ENCODE measurements at regions not wholly inside any gene's neighbourhood (a gene's known extent, or its start where the extent isn't known, plus 50 kb on each side); places are given as distances from the start of the nearest gene placed in this dataset.

GRCh38 chr3:193754719-193755118 lies 161.7 kb downstream of the OPA1 start:
- Histone ChIP-seq H3K27ac (no peak overlapping the region), H3K36me3 (no peaks in the 10 kb centered on the region), H3K4me1 (no peaks in the 10 kb centered on the region), H3K4me3 (no peak overlapping the region), H3K27me3 (no peaks in the 10 kb centered on the region), H3K9me3 (peaks cover 0 to 26% (median 17%) of the 10 kb centered on the region in 4 donors)
- no peak for DNase-seq
- intact Hi-C loops (cut with DNase I; ENCODE audit: low total_unique reads): no loop called here
- no peak for TF ChIP-seq POLR2AphosphoS5 (IDR thresholded peaks at IDR 0.05)
- TF ChIP-seq POLR2A (IDR thresholded peaks at IDR 0.05): no peak
- TF ChIP-seq CTCF (IDR thresholded peaks at IDR 0.05): no peak
- no peak for TF ChIP-seq EP300 (IDR thresholded peaks at IDR 0.05)

- Histone ChIP-seq H3K36me3 (no peaks in the 10 kb centered on the region), H3K9me3 (peaks cover 0 to 26% (median 17%) of the 10 kb centered on the region in 4 donors), H3K4me3 (no peak overlapping the region), H3K27me3 (no peaks in the 10 kb centered on the region), H3K27ac (no peak overlapping the region), H3K4me1 (no peaks in the 10 kb centered on the region)
- no peak for DNase-seq
- TF ChIP-seq POLR2AphosphoS5 (IDR thresholded peaks at IDR 0.05): no peak
- intact Hi-C loops (cut with DNase I; ENCODE audit: low total_unique reads): no loop called here
- 95 to 100% (median 98%) methylated on average over 1 of the region's 1 CpG for WGBS, 5 donors
Measured at GRCh38 chr3:193756536-193756935, 163.5 kb downstream of the OPA1 start.

- H3K9me3 ChIP-seq: peaks cover 0 to 26% (median 17%) of the 10 kb centered on the region in 4 donors
- H3K27me3 ChIP-seq: no peaks in the 10 kb centered on the region
- H3K4me3 ChIP-seq: no peak overlapping the region
- H3K4me1 ChIP-seq: no peaks in the 10 kb centered on the region
- intact Hi-C loops (cut with DNase I; ENCODE audit: low total_unique reads): no loop called here
- H3K36me3 ChIP-seq: no peaks in the 10 kb centered on the region
- WGBS, 5 donors: 87 to 98% (median 93%) methylated on average over 2 of the region's 2 CpGs
- no peak for TF ChIP-seq EP300 (IDR thresholded peaks at IDR 0.05)
- no peak overlapping the region for H3K27ac ChIP-seq
- DNase-seq: no peak
Measured at GRCh38 chr3:193757457-193757856, 164.4 kb downstream of the OPA1 start.

- intact Hi-C loops (cut with DNase I; ENCODE audit: low total_unique reads): no loop called here
- DNase-seq: no peak
- Histone ChIP-seq H3K4me3 (no peak overlapping the region), H3K9me3 (peaks cover 0 to 15% (median 8%) of the 10 kb centered on the region in 4 donors), H3K27me3 (no peaks in the 10 kb centered on the region), H3K27ac (no peak overlapping the region), H3K36me3 (no peaks in the 10 kb centered on the region), H3K4me1 (no peaks in the 10 kb centered on the region)
- WGBS, 5 donors: 83 to 93% (median 86%) methylated on average over 5 of the region's 5 CpGs
- no peak for TF ChIP-seq CTCF (IDR thresholded peaks at IDR 0.05)
- TF ChIP-seq POLR2AphosphoS5 (IDR thresholded peaks at IDR 0.05): no peak
- no peak for TF ChIP-seq EP300 (IDR thresholded peaks at IDR 0.05)
- TF ChIP-seq POLR2A (IDR thresholded peaks at IDR 0.05): no peak
Measured at GRCh38 chr3:193761969-193762368, 169.0 kb downstream of the OPA1 start.

GRCh38 chr3:193762657-193763056 lies 169.6 kb downstream of the OPA1 start:
- no peaks in the 10 kb centered on the region for H3K27me3 ChIP-seq
- H3K4me3 ChIP-seq: no peak overlapping the region
- TF ChIP-seq CTCF (IDR thresholded peaks at IDR 0.05) (no peak), POLR2AphosphoS5 (IDR thresholded peaks at IDR 0.05) (no peak), EP300 (IDR thresholded peaks at IDR 0.05) (no peak), POLR2A (IDR thresholded peaks at IDR 0.05) (no peak)
- H3K4me1 ChIP-seq: no peaks in the 10 kb centered on the region
- no peak overlapping the region for H3K27ac ChIP-seq
- no peak for DNase-seq
- intact Hi-C loops (cut with DNase I; ENCODE audit: low total_unique reads): no loop called here
- H3K36me3 ChIP-seq: no peaks in the 10 kb centered on the region
- WGBS, 5 donors: 89 to 100% (median 95%) methylated on average over 1 of the region's 1 CpG
- H3K9me3 ChIP-seq: peaks cover 0 to 8% (median 3%) of the 10 kb centered on the region in 4 donors

All from stomach (tissue), 8 donors.